Right lobe of liver (tissue), 6 donors: ENCODE measurements at regions not wholly inside any gene's neighbourhood (a gene's known extent, or its start where the extent isn't known, plus 50 kb on each side); places are given as distances from the start of the nearest gene placed in this dataset.

ENCODE experiments used
- ATAC-seq, 4 donors: fragments of 200-7000 bp; cut with Tn5 transposase; one replicate each; pipeline ENCODE4 v1.9.1; 2020; ENCODE audit warnings: mild to moderate bottlenecking in 4 of 4, moderate library complexity in 4 of 4
- DNase-seq, 3 donors: peaks; one replicate each; pipeline ENCODE4 v3.0.0-alpha.2; 2020
- H3K27ac ChIP-seq, 3 donors: fragments of 200-600 bp; one replicate each; pipeline ENCODE4 v1.8.0; 2022
- H3K27me3 ChIP-seq, 2 donors: fragments of 200-600 bp; one replicate each; pipeline ENCODE4 v1.8.0; 2022
- H3K36me3 ChIP-seq, 4 donors: fragments of 200-600 bp; sonication (generic) in 1 of 4; one replicate each; pipeline versions ENCODE4 v1.5.1 to v1.8.0; 2017 to 2022; ENCODE audit warnings: control low read depth in 1 of 4
- H3K4me1 ChIP-seq, 4 donors: fragments of 200-600 bp; sonication (generic) in 1 of 4; one replicate each; pipeline versions ENCODE4 v1.5.1 to v1.8.0; 2017 to 2022; ENCODE audit warnings: control low read depth in 1 of 4
- H3K4me3 ChIP-seq, 3 donors: fragments of 200-600 bp; one replicate each; pipeline ENCODE4 v1.8.0; 2022
- H3K9me3 ChIP-seq, 4 donors: fragments of 200-600 bp; sonication (generic) in 1 of 4; one replicate each; pipeline versions ENCODE4 v1.5.1 to v1.8.0; 2017 to 2022; ENCODE audit warnings: control low read depth in 1 of 4
- POLR2A ChIP-seq: fragments of 450-650 bp; IDR thresholded peaks from one replicate; pipeline ENCODE4 v1.6.1; 2017; ENCODE audit warnings: antibody characterized with exemption, mild to moderate bottlenecking
- WGBS: methylation state at CpG from one replicate; pipeline ENCODE4 v1.1.6; 2018; ENCODE audit warnings: low coverage, low lambda C conversion rate; ENCODE audit not compliant: insufficient coverage; ENCODE audit errors: missing lambda C conversion rate; 5-methylcytosine and 5-hydroxymethylcytosine counted together
- intact Hi-C, 2 donors: fragments of 100-400 bp; cut with DNase I; formaldehyde crosslinking; loops; one replicate each; pipeline versions ENCODE4 v1.11.2 to v1.14.1; 2022
- TF ChIP-seq, protein P1 (sequence below), 4 donors: fragments of 200-600 bp in 3 of 4; fragments of 450-650 bp in 1 of 4; IDR thresholded peaks; one replicate each; pipeline versions ENCODE4 v1.5.1 to v1.8.0; 2016 to 2022; ENCODE audit warnings: antibody characterized with exemption in 4 of 4, mild to moderate bottlenecking in 2 of 4
- donor health status: DM: no; HTN: yes; CAD: no.
- donor health status: DM: no; HTN: no; CAD: no.
- donor health status: DM: no; HTN: no; CAD: no.
- donor health status: DM: no; HTN: yes; CAD: no.
- donor health status: DM: no; HTN: yes; CAD: no.

DNA sequence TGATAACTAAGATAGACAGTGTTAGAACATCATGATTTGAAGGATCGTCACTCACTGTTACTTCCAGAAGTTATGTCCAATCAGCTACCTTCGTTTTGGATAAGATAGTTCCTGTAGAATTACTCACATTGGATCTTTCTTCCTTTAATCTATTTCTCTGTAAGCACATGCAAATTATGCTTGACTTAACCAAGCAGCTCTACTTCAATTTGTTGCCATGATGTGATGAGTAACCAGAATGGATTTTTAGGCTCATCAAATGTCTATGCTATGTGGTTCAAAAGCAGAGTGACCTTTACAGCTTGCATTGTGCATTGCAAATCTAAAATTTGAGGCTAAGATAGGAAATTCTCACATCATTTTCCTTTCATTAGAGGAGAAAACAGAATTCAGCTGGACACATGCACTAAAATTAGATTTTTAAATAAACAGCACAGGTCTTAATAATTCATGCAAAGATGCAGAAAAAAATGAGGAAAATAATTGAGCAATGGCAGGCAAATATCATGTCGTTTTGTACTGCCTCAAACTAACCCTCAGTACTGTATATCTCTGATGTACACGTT, 76.7 kb upstream of the ZFP64 start:
- 56% methylated on average over 4 of the region's 4 CpGs for WGBS
- Histone ChIP-seq H3K27me3 (no peaks in the 10 kb centered on the region), H3K4me3 (no peak overlapping the region), H3K9me3 (no peaks in the 10 kb centered on the region), H3K36me3 (no peaks in the 10 kb centered on the region), H3K4me1 (no peaks in the 10 kb centered on the region), H3K27ac (no peak overlapping the region)
- DNase-seq (no peak), ATAC-seq (no peak)
- intact Hi-C loops, result no loop called here
- TF ChIP-seq, protein P1, sequence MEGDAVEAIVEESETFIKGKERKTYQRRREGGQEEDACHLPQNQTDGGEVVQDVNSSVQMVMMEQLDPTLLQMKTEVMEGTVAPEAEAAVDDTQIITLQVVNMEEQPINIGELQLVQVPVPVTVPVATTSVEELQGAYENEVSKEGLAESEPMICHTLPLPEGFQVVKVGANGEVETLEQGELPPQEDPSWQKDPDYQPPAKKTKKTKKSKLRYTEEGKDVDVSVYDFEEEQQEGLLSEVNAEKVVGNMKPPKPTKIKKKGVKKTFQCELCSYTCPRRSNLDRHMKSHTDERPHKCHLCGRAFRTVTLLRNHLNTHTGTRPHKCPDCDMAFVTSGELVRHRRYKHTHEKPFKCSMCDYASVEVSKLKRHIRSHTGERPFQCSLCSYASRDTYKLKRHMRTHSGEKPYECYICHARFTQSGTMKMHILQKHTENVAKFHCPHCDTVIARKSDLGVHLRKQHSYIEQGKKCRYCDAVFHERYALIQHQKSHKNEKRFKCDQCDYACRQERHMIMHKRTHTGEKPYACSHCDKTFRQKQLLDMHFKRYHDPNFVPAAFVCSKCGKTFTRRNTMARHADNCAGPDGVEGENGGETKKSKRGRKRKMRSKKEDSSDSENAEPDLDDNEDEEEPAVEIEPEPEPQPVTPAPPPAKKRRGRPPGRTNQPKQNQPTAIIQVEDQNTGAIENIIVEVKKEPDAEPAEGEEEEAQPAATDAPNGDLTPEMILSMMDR (IDR thresholded peaks at IDR 0.05), result no peak
- no peak for TF ChIP-seq POLR2A

DNA sequence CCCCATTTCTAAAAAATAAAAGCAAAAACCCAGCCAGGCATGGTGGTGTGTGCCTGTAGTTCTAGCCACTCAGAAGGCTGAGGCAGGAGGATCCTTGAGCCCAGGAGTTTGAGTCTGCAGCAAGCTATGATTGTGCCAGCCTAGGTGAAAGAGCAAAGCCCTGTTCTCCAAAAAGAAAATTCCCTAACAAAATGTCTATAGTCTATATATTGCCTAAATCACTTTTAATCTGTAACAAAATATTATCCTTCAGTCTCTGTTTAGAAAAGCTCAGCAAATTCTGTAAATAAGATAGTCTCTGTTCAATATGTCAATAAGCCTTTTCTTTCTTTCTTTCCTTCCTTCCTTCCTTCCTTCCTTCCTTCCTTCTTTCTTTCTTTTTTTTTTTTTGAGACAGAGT, 75.8 kb upstream of the ZFP64 start:
- no peaks in the 10 kb centered on the region for H3K36me3 ChIP-seq
- H3K27ac ChIP-seq, result no peak overlapping the region
- ATAC-seq (no peak), DNase-seq (no peak)
- TF ChIP-seq, protein P1 (IDR thresholded peaks at IDR 0.05), result no peak
- TF ChIP-seq POLR2A, result no peak
- H3K4me3 ChIP-seq, result no peak overlapping the region
- intact Hi-C loops, result no loop called here
- H3K27me3 ChIP-seq, result no peaks in the 10 kb centered on the region
- no peaks in the 10 kb centered on the region for H3K4me1 ChIP-seq
- H3K9me3 ChIP-seq, result no peaks in the 10 kb centered on the region

DNA sequence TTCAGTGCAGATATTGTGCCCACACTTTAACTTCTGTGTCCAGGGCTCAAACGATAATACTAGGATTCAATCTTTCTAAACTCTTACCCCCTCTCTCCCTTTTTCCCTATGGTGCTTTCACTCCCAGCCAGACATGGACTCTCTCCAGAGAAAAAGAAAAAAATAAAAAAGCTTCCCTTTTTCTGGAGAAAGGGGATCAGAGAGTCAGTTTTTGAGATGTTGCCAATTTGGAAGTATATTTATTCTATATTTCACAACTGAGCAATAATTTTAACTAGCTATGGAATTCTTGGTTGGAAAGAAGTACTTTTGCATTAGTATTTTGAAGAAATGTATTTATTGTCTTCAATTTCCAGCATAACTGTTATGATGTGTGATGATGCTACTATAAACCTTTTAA, 72.2 kb upstream of the ZFP64 start:
- intact Hi-C loops, result no loop called here
- 50% methylated on average over 1 of the region's 1 CpG for WGBS
- TF ChIP-seq, protein P1 (IDR thresholded peaks at IDR 0.05), result no peak
- TF ChIP-seq POLR2A, result no peak

DNA sequence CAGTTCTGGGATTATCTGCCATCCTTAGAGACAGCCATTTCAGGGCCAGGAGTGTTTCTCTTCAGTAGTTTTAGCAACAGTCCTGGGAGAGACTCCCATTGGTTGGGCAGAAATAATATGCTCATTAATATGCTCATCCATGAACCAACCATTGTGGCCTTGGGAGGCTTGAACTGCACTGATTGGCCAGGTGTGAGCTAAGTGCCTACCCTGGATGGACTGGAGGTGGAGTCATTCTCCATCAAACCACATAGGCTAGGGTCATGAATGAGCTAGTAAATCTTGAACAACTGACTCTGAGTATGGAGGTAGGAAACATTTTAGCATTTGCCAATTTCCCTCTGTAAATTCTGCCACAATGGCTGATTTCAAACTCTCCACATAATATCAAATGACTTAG, 70.2 kb upstream of the ZFP64 start:
- no peaks in the 10 kb centered on the region for H3K36me3 ChIP-seq
- no peak overlapping the region for H3K27ac ChIP-seq
- no peak for ATAC-seq
- no peaks in the 10 kb centered on the region for H3K27me3 ChIP-seq
- TF ChIP-seq, protein P1 (IDR thresholded peaks at IDR 0.05), result no peak
- no peak for TF ChIP-seq POLR2A
- intact Hi-C loops, result no loop called here
- no peaks in the 10 kb centered on the region for H3K4me1 ChIP-seq
- H3K4me3 ChIP-seq, result no peak overlapping the region
- H3K9me3 ChIP-seq, result no peaks in the 10 kb centered on the region
- DNase-seq, result no peak

More for the DNA sequence above, 72.2 kb upstream of the ZFP64 start:
- H3K36me3 ChIP-seq, result no peaks in the 10 kb centered on the region
- no peak for DNase-seq
- H3K9me3 ChIP-seq, result no peaks in the 10 kb centered on the region
- H3K4me1 ChIP-seq, result no peaks in the 10 kb centered on the region
- H3K4me3 ChIP-seq, result no peak overlapping the region
- no peaks in the 10 kb centered on the region for H3K27me3 ChIP-seq
- no peak overlapping the region for H3K27ac ChIP-seq
- no peak for ATAC-seq

DNA sequence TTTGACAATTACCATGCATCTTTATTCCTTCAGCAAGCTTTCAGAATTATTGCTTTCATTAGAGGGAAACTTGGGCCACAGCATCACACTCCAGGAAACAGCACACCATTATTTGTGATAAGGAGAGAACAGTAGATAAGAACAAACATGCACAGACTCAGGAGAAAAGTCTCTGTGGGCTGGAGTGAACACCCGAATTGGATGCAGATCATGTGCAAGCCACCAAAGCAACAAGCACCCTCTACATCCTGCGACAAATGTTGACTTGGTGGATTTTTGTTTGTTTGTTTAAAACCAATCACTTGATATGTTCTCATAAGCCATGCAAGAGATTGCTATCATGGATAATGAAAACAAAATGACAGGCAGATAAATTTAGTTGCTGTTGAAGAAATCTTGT, 67.7 kb upstream of the ZFP64 start:
- DNase-seq (no peak), ATAC-seq (no peak)
- Histone ChIP-seq H3K27ac (no peak overlapping the region), H3K36me3 (no peaks in the 10 kb centered on the region), H3K27me3 (no peaks in the 10 kb centered on the region), H3K4me3 (no peak overlapping the region), H3K4me1 (no peaks in the 10 kb centered on the region), H3K9me3 (no peaks in the 10 kb centered on the region)
- intact Hi-C loops, result no loop called here
- no peak for TF ChIP-seq POLR2A
- TF ChIP-seq, protein P1 (IDR thresholded peaks at IDR 0.05), result no peak
- 67% methylated on average over 2 of the region's 2 CpGs for WGBS
